Fibroblast of gingiva (primary cell): ENCODE measurements at regions not wholly inside any gene's neighbourhood (a gene's known extent, or its start where the extent isn't known, plus 50 kb on each side); places are given as distances from the start of the nearest gene placed in this dataset.

ENCODE experiments used
- DNase-seq: peaks from one replicate; pipeline ENCODE4 v3.0.0-alpha.2; 2011; ENCODE audit warnings: low read depth

GRCh38 chr6:113600551-113601339 lies 256.4 kb upstream of the MARCKS start:
- DNase-seq, result no peak

- no peak for DNase-seq
These were observed 249.2 kb upstream of the MARCKS start for GRCh38 chr6:113607821-113608545.

GRCh38 chr6:113610377-113610988 lies 246.7 kb upstream of the MARCKS start:
- DNase-seq, result no peak

- no peak for DNase-seq
These were observed 240.4 kb upstream of the MARCKS start for GRCh38 chr6:113616701-113617274.

- DNase-seq, result no peak
These were observed 238.1 kb upstream of the MARCKS start for GRCh38 chr6:113619077-113619476.

- peak; percentile 21 for DNase-seq
These were observed 236.8 kb upstream of the MARCKS start for GRCh38 chr6:113620386-113620785.

- DNase-seq, result no peak
These were observed 234.9 kb upstream of the MARCKS start for GRCh38 chr6:113622254-113622653.

- no peak for DNase-seq
These were observed 234.0 kb upstream of the MARCKS start for GRCh38 chr6:113623129-113623528.

- no peak for DNase-seq
These were observed 231.3 kb upstream of the MARCKS start for GRCh38 chr6:113625850-113626249.

- DNase-seq, result no peak
These were observed 230.7 kb upstream of the MARCKS start for GRCh38 chr6:113626475-113626874.

GRCh38 chr6:113627480-113627879 lies 229.7 kb upstream of the MARCKS start:
- DNase-seq, result no peak

GRCh38 chr6:113629256-113629655 lies 227.9 kb upstream of the MARCKS start:
- no peak for DNase-seq

GRCh38 chr6:113629975-113630737 lies 227.0 kb upstream of the MARCKS start:
- peak; percentile 90 for DNase-seq

- peak; percentile 62 for DNase-seq
These were observed 226.2 kb upstream of the MARCKS start for GRCh38 chr6:113630738-113631535.

GRCh38 chr6:113631666-113632065 lies 225.5 kb upstream of the MARCKS start:
- no peak for DNase-seq

GRCh38 chr6:113632220-113632864 lies 224.8 kb upstream of the MARCKS start:
- peak; percentile 91 for DNase-seq

- DNase-seq, result no peak
These were observed 223.5 kb upstream of the MARCKS start for GRCh38 chr6:113633638-113634037.

- peak; percentile 71 for DNase-seq
These were observed 222.6 kb upstream of the MARCKS start for GRCh38 chr6:113634352-113635163.

- no peak for DNase-seq
These were observed 221.7 kb upstream of the MARCKS start for GRCh38 chr6:113635222-113635986.
